H9 (cell line): ENCODE measurements at regions not wholly inside any gene's neighbourhood (a gene's known extent, or its start where the extent isn't known, plus 50 kb on each side); places are given as distances from the start of the nearest gene placed in this dataset.
"Not testable (repeated sequence)": the region's sequence is repeated elsewhere in the genome, so short reads cannot be mapped to it uniquely, and the experiment has no call there.

ENCODE experiments used
- DNase-seq: peaks from one replicate; pipeline ENCODE4 v3.0.0-alpha.2; 2017
- H2AFZ ChIP-seq: one replicate; pipeline ENCODE4 v1.6.1; 2013; ENCODE audit warnings: mild to moderate bottlenecking, low read length, control low read depth, moderate library complexity
- H2AK5ac ChIP-seq: 2 replicates; pipeline ENCODE4 v1.6.1; 2013; ENCODE audit warnings: low read length, control low read depth, mixed read lengths; ENCODE audit not compliant: insufficient read length
- H2BK120ac ChIP-seq: one replicate; pipeline ENCODE4 v1.6.1; 2013; ENCODE audit warnings: low read depth, mild to moderate bottlenecking, low read length, control low read depth, inconsistent platforms; ENCODE audit not compliant: poor library complexity, severe bottlenecking
- H2BK12ac ChIP-seq: 2 replicates; pipeline ENCODE4 v1.6.1; 2013; ENCODE audit warnings: low read length, control low read depth, mixed read lengths, low read depth; ENCODE audit not compliant: insufficient read length
- H2BK15ac ChIP-seq: 2 replicates; pipeline ENCODE4 v1.6.1; 2013; ENCODE audit warnings: low read depth, low read length, control low read depth
- H2BK20ac ChIP-seq: one replicate; pipeline ENCODE4 v1.6.1; 2013; ENCODE audit warnings: low read depth, mild to moderate bottlenecking, low read length, control low read depth, inconsistent platforms; ENCODE audit not compliant: poor library complexity, severe bottlenecking
- H2BK5ac ChIP-seq: 2 replicates; pipeline ENCODE4 v1.6.1; 2013; ENCODE audit warnings: low read length, control low read depth, mixed read lengths; ENCODE audit not compliant: insufficient read length
- H3K14ac ChIP-seq: 2 replicates; pipeline ENCODE4 v1.6.1; 2013; ENCODE audit warnings: low read length, control low read depth; ENCODE audit not compliant: insufficient read depth
- H3K18ac ChIP-seq: 2 replicates; pipeline ENCODE4 v1.6.1; 2013; ENCODE audit warnings: low read depth, mild to moderate bottlenecking, mixed read lengths, low read length, control low read depth; ENCODE audit not compliant: insufficient read length
- H3K23ac ChIP-seq: 2 replicates; pipeline ENCODE4 v1.6.1; 2013; ENCODE audit warnings: low read length, control low read depth, mixed read lengths, low read depth; ENCODE audit not compliant: insufficient read length
- H3K23me2 ChIP-seq: 2 replicates; pipeline ENCODE4 v1.6.1; 2013; ENCODE audit warnings: low read depth, mild to moderate bottlenecking, mixed read lengths, low read length, control low read depth; ENCODE audit not compliant: insufficient read length, poor library complexity, severe bottlenecking
- H3K27ac ChIP-seq: 2 replicates; pipeline ENCODE4 v1.5.1; 2013; ENCODE audit warnings: low read length, control low read depth, mixed read lengths, low read depth; ENCODE audit not compliant: insufficient read length
- H3K27me3 ChIP-seq: 2 replicates; pipeline ENCODE4 v1.6.1; 2013; ENCODE audit warnings: low read length, control low read depth, inconsistent platforms; ENCODE audit not compliant: insufficient read depth
- H3K4ac ChIP-seq: 2 replicates; pipeline ENCODE4 v1.6.1; 2013; ENCODE audit warnings: low read depth, mild to moderate bottlenecking, control low read depth, inconsistent platforms, low read length, moderate library complexity
- H3K4me1 ChIP-seq: 2 replicates; pipeline ENCODE4 v1.6.1; 2013; ENCODE audit warnings: low read length, control low read depth, inconsistent platforms; ENCODE audit not compliant: insufficient read depth
- H3K4me2 ChIP-seq: 2 replicates; pipeline ENCODE4 v1.6.1; 2013; ENCODE audit warnings: low read length, control low read depth, mixed read lengths; ENCODE audit not compliant: insufficient read length, insufficient read depth
- H3K56ac ChIP-seq: 2 replicates; pipeline ENCODE4 v1.6.1; 2013; ENCODE audit warnings: low read depth, mild to moderate bottlenecking, mixed read lengths, low read length, control low read depth; ENCODE audit not compliant: insufficient read length
- H3K79me1 ChIP-seq: 2 replicates; pipeline ENCODE4 v1.6.1; 2013; ENCODE audit warnings: low read depth, mild to moderate bottlenecking, moderate library complexity, low read length, control low read depth, inconsistent platforms; ENCODE audit not compliant: insufficient read depth, poor library complexity, severe bottlenecking
- H3K79me2 ChIP-seq: 2 replicates; pipeline ENCODE4 v1.6.1; 2013; ENCODE audit warnings: low read length, control low read depth, inconsistent platforms; ENCODE audit not compliant: insufficient read depth
- H3K9ac ChIP-seq: 2 replicates; pipeline ENCODE4 v1.6.1; 2013; ENCODE audit warnings: low read length, control low read depth, mixed read lengths; ENCODE audit not compliant: insufficient read length; ENCODE audit errors: extremely low read depth
- H3K9me3 ChIP-seq: one replicate; pipeline ENCODE4 v1.6.1; 2013; ENCODE audit warnings: low read depth, low read length, inconsistent platforms; ENCODE audit not compliant: control insufficient read depth
- H3T11ph ChIP-seq: one replicate; pipeline ENCODE4 v1.6.1; 2013; ENCODE audit warnings: mild to moderate bottlenecking, low read length, control low read depth, inconsistent platforms
- H4K20me1 ChIP-seq: one replicate; pipeline ENCODE4 v1.6.1; 2013; ENCODE audit not compliant: control insufficient read depth, insufficient read length, insufficient read depth
- H4K5ac ChIP-seq: 2 replicates; pipeline ENCODE4 v1.6.1; 2013; ENCODE audit warnings: low read depth, mild to moderate bottlenecking, mixed read lengths, low read length, control low read depth; ENCODE audit not compliant: insufficient read length
- H4K8ac ChIP-seq: replicated peaks from 2 replicates; pipeline ENCODE4 v1.6.1; 2013; ENCODE audit warnings: low read length, control low read depth, mixed read lengths, low read depth; ENCODE audit not compliant: insufficient read length
- H4K91ac ChIP-seq: 2 replicates; pipeline ENCODE4 v1.6.1; 2013; ENCODE audit warnings: low read depth, mild to moderate bottlenecking, moderate library complexity, mixed read lengths, low read length, control low read depth; ENCODE audit not compliant: insufficient read length
- H3K27ac Mint-ChIP-seq, 3 experiments: 2 replicates in 2 of 3; 3 replicates in 1 of 3; pipeline ENCODE4 v1.8.0; 2020 to 2021; ENCODE audit warnings: mixed read lengths in 3 of 3, mild to moderate bottlenecking in 1 of 3, moderate library complexity in 1 of 3
- H3K27me3 Mint-ChIP-seq: 2 replicates; pipeline ENCODE4 v1.8.0; 2021; ENCODE audit warnings: low read depth, mild to moderate bottlenecking, moderate library complexity, mixed read lengths
- H3K36me3 Mint-ChIP-seq, 3 experiments: 2 replicates in 2 of 3; 3 replicates in 1 of 3; pipeline ENCODE4 v1.8.0; 2020 to 2021; ENCODE audit warnings: low read depth in 3 of 3, mixed read lengths in 3 of 3; ENCODE audit not compliant: insufficient read depth in 1 of 3
- H3K4me1 Mint-ChIP-seq, 2 experiments: 2 replicates each; pipeline ENCODE4 v1.8.0; 2020; ENCODE audit warnings: mixed read lengths in 2 of 2
- H3K4me3 Mint-ChIP-seq, 2 experiments: 2 replicates in 1 of 2; 3 replicates in 1 of 2; pipeline ENCODE4 v1.8.0; 2020 to 2021; ENCODE audit warnings: mild to moderate bottlenecking in 2 of 2, mixed read lengths in 2 of 2, moderate library complexity in 1 of 2
- H3K9me3 Mint-ChIP-seq, 2 experiments: 2 replicates in 1 of 2; 3 replicates in 1 of 2; pipeline ENCODE4 v1.8.0; 2020; ENCODE audit warnings: mild to moderate bottlenecking in 2 of 2, mixed read lengths in 2 of 2, moderate library complexity in 1 of 2
- CTCF ChIP-seq: fragments of 200-600 bp; sonication (generic); conservative IDR thresholded peaks from 3 replicates; pipeline ENCODE4 v1.8.0; 2021; ENCODE audit warnings: antibody characterized with exemption, mild to moderate bottlenecking
- WGBS: extraction: QIAGEN DNeasy Blood & Tissue Kit; methylation state at CpG from one replicate; pipeline ENCODE4 v1.1.7; 2013; ENCODE audit warnings: missing lambda C conversion rate, low lambda C conversion rate, mixed read lengths; ENCODE audit not compliant: insufficient read length; ENCODE audit errors: extremely low coverage; 5-methylcytosine and 5-hydroxymethylcytosine counted together

DNA sequence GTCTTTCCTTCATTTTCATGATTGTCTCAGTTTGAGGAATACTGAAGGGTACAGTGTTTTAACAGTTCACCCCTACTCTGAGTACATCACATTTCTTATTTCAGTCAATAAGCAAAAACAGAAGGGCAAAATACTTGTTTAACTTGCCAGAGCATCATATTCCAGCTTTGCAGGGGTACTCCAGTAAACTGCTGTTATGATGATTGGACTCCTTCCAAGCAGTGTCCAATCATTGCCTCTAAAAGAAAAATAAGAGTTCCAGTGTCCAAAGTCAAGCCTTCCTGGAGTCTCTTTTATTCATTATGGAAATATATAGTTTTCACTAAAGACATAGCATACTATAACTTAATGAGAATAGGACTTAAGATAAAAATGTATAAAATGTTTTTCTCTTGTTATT, 105.1 kb downstream of the FANCF start:
- Histone ChIP-seq H3K79me2 (no peaks in the 10 kb centered on the region), H2AFZ (no peak overlapping the region), H3K27ac (no peak overlapping the region), H4K91ac (no peak overlapping the region), H3T11ph (no peak overlapping the region), H4K8ac (no peak overlapping the region), H3K27me3 (no peaks in the 10 kb centered on the region), H2AK5ac (no peak overlapping the region), H3K56ac (no peak overlapping the region), H4K5ac (no peak overlapping the region), H2BK120ac (no peak overlapping the region), H3K9ac (no peak overlapping the region), H2BK5ac (no peak overlapping the region), H2BK20ac (no peak overlapping the region), H3K23ac (no peak overlapping the region), H3K4ac (no peak overlapping the region), H3K9me3 (no peaks in the 10 kb centered on the region), H3K18ac (no peak overlapping the region), H3K4me2 (no peak overlapping the region), H2BK12ac (no peak overlapping the region), H3K14ac (no peak overlapping the region), H4K20me1 (no peaks in the 10 kb centered on the region), H2BK15ac (no peak overlapping the region), H3K4me1 (no peaks in the 10 kb centered on the region), H3K23me2 (no peaks in the 10 kb centered on the region), H3K79me1 (no peaks in the 10 kb centered on the region)
- Mint-ChIP-seq H3K4me1 (no peaks in the 10 kb centered on the region), H3K27ac (no peak overlapping the region), H3K36me3 (no peaks in the 10 kb centered on the region), H3K4me3 (no peak overlapping the region), H3K27me3 (no peaks in the 10 kb centered on the region), H3K9me3 (no peaks in the 10 kb centered on the region)
- no peak for DNase-seq
- no peak for TF ChIP-seq CTCF

GRCh38 chr11:22518344-22518743, 107.3 kb downstream of the FANCF start:
- H2BK20ac ChIP-seq, H3K79me2 ChIP-seq, H3K27ac Mint-ChIP-seq, H3K14ac ChIP-seq, H4K91ac ChIP-seq, H3K23ac ChIP-seq, H3K4me1 Mint-ChIP-seq, H3K4me1 ChIP-seq, H3K27ac ChIP-seq, H3K23me2 ChIP-seq, H3K56ac ChIP-seq, H4K5ac ChIP-seq, H3K9me3 Mint-ChIP-seq, H4K8ac ChIP-seq, H2BK15ac ChIP-seq, H3K27me3 Mint-ChIP-seq, DNase-seq, H3K4me2 ChIP-seq, H4K20me1 ChIP-seq, H3K4ac ChIP-seq, H2AK5ac ChIP-seq, H3K18ac ChIP-seq, H3K36me3 Mint-ChIP-seq, H3K27me3 ChIP-seq, H2AFZ ChIP-seq, H2BK5ac ChIP-seq, H3K4me3 Mint-ChIP-seq, H3K9me3 ChIP-seq, H3K79me1 ChIP-seq, H2BK120ac ChIP-seq, H3T11ph ChIP-seq, H3K9ac ChIP-seq, H2BK12ac ChIP-seq: not testable (repeated sequence)
- no CpG with 5 or more reads among the region's 2 CpGs for WGBS
